ACC112 (cell line): ENCODE measurements at regions not wholly inside any gene's neighbourhood (a gene's known extent, or its start where the extent isn't known, plus 50 kb on each side); places are given as distances from the start of the nearest gene placed in this dataset.
"Not testable (repeated sequence)": the region's sequence is repeated elsewhere in the genome, so short reads cannot be mapped to it uniquely, and the experiment has no call there.

Source experiments
- H2AFZ ChIP-seq: fragments of 200-600 bp; sonication (generic); one replicate; pipeline ENCODE4 v1.6.0; 2017; ENCODE audit warnings: antibody characterized with exemption, low read length; ENCODE audit not compliant: unreplicated experiment
- H3K27ac ChIP-seq: fragments of 200-600 bp; sonication (generic); 2 replicates; pipeline ENCODE4 v1.5.1; 2014; ENCODE audit warnings: low read depth, mild to moderate bottlenecking, antibody characterized with exemption, low read length, moderate library complexity
- H3K27me3 ChIP-seq: fragments of 200-600 bp; sonication (generic); 2 replicates; pipeline ENCODE4 v1.6.1; 2014; ENCODE audit warnings: mild to moderate bottlenecking, antibody characterized with exemption, low read length, moderate library complexity, mixed read lengths; ENCODE audit not compliant: insufficient read depth
- H3K36me3 ChIP-seq: fragments of 200-600 bp; sonication (generic); 2 replicates; pipeline ENCODE4 v1.6.1; 2016; ENCODE audit warnings: mild to moderate bottlenecking, antibody characterized with exemption, low read length, moderate library complexity, mixed read lengths; ENCODE audit not compliant: insufficient read depth
- H3K4me1 ChIP-seq: fragments of 200-600 bp; sonication (generic); one replicate; pipeline ENCODE4 v1.6.1; 2016; ENCODE audit warnings: low read length, mixed read lengths; ENCODE audit not compliant: insufficient read depth, unreplicated experiment, control insufficient read depth
- H3K4me3 ChIP-seq: fragments of 200-600 bp; sonication (generic); 2 replicates; pipeline ENCODE4 v1.5.1; 2014; ENCODE audit warnings: mild to moderate bottlenecking, low read depth, low read length
- H3K79me2 ChIP-seq: fragments of 200-600 bp; sonication (generic); one replicate; pipeline ENCODE4 v1.6.0; 2016; ENCODE audit warnings: low read length; ENCODE audit not compliant: control insufficient read depth, unreplicated experiment, insufficient read depth

- H3K36me3 ChIP-seq, H3K4me3 ChIP-seq, H3K27me3 ChIP-seq, H3K79me2 ChIP-seq, H2AFZ ChIP-seq, H3K27ac ChIP-seq, H3K4me1 ChIP-seq: not testable (repeated sequence)
Measured at GRCh38 chr9:105022545-105022944, 94.6 kb upstream of the ABCA1 start.

- no peaks in the 10 kb centered on the region for H3K79me2 ChIP-seq
- no peak overlapping the region for H3K27ac ChIP-seq
- no peaks in the 10 kb centered on the region for H3K27me3 ChIP-seq
- no peak overlapping the region for H2AFZ ChIP-seq
- H3K4me3 ChIP-seq = no peak overlapping the region
- peaks cover 2% of the 10 kb centered on the region for H3K4me1 ChIP-seq
- H3K36me3 ChIP-seq = no peaks in the 10 kb centered on the region
Measured at GRCh38 chr9:105023788-105024187, 95.8 kb upstream of the ABCA1 start.

GRCh38 chr9:105024529-105024928, 96.6 kb upstream of the ABCA1 start:
- no peaks in the 10 kb centered on the region for H3K27me3 ChIP-seq

GRCh38 chr9:105026451-105026850, 98.5 kb upstream of the ABCA1 start:
- H3K79me2 ChIP-seq = no peaks in the 10 kb centered on the region
- H3K4me3 ChIP-seq = no peak overlapping the region
- H3K27ac ChIP-seq = no peak overlapping the region
- peaks cover 2% of the 10 kb centered on the region for H3K4me1 ChIP-seq
- no peak overlapping the region for H2AFZ ChIP-seq
- no peaks in the 10 kb centered on the region for H3K36me3 ChIP-seq
- H3K27me3 ChIP-seq = no peaks in the 10 kb centered on the region

More at GRCh38 chr9:105024529-105024928, 96.6 kb upstream of the ABCA1 start:
- Histone ChIP-seq H2AFZ (no peak overlapping the region), H3K4me3 (no peak overlapping the region), H3K4me1 (peaks cover 2% of the 10 kb centered on the region), H3K27ac (no peak overlapping the region), H3K79me2 (no peaks in the 10 kb centered on the region), H3K36me3 (no peaks in the 10 kb centered on the region)

- no peak overlapping the region for H2AFZ ChIP-seq
- H3K4me1 ChIP-seq = peaks cover 2% of the 10 kb centered on the region
- no peaks in the 10 kb centered on the region for H3K79me2 ChIP-seq
Measured at GRCh38 chr9:105027084-105027483, 99.1 kb upstream of the ABCA1 start.

GRCh38 chr9:105030285-105030684, 102.3 kb upstream of the ABCA1 start:
- Histone ChIP-seq H3K27ac (no peak overlapping the region), H3K27me3 (no peaks in the 10 kb centered on the region), H3K4me3 (no peak overlapping the region), H3K36me3 (no peaks in the 10 kb centered on the region), H2AFZ (no peak overlapping the region), H3K4me1 (peaks cover 2% of the 10 kb centered on the region), H3K79me2 (no peaks in the 10 kb centered on the region)

More at GRCh38 chr9:105027084-105027483, 99.1 kb upstream of the ABCA1 start:
- Histone ChIP-seq H3K36me3 (no peaks in the 10 kb centered on the region), H3K27ac (no peak overlapping the region), H3K4me3 (no peak overlapping the region), H3K27me3 (no peaks in the 10 kb centered on the region)

- Histone ChIP-seq H3K4me1 (peaks cover 10% of the 10 kb centered on the region), H3K27me3 (no peaks in the 10 kb centered on the region), H2AFZ (no peak overlapping the region), H3K36me3 (no peaks in the 10 kb centered on the region), H3K27ac (no peak overlapping the region), H3K4me3 (no peak overlapping the region), H3K79me2 (no peaks in the 10 kb centered on the region)
Measured at GRCh38 chr9:105037139-105037538, 109.2 kb upstream of the ABCA1 start.

GRCh38 chr9:105038051-105038450, 110.1 kb upstream of the ABCA1 start:
- no peaks in the 10 kb centered on the region for H3K27me3 ChIP-seq
- H3K4me1 ChIP-seq = peaks cover 10% of the 10 kb centered on the region
- no peaks in the 10 kb centered on the region for H3K79me2 ChIP-seq
- no peak overlapping the region for H3K4me3 ChIP-seq
- no peak overlapping the region for H3K27ac ChIP-seq
- no peaks in the 10 kb centered on the region for H3K36me3 ChIP-seq
- H2AFZ ChIP-seq = peak overlapping the region; percentile 57

GRCh38 chr9:105039175-105039799, 111.3 kb upstream of the ABCA1 start:
- H3K27me3 ChIP-seq = no peaks in the 10 kb centered on the region
- no peaks in the 10 kb centered on the region for H3K79me2 ChIP-seq
- H2AFZ ChIP-seq = no peak overlapping the region

GRCh38 chr9:105043370-105043936, 115.5 kb upstream of the ABCA1 start:
- Histone ChIP-seq H3K27ac (no peak overlapping the region), H2AFZ (no peak overlapping the region), H3K4me3 (no peak overlapping the region), H3K79me2 (no peaks in the 10 kb centered on the region), H3K27me3 (no peaks in the 10 kb centered on the region), H3K4me1 (peaks cover 2% of the 10 kb centered on the region), H3K36me3 (no peaks in the 10 kb centered on the region)

More at GRCh38 chr9:105039175-105039799, 111.3 kb upstream of the ABCA1 start:
- H3K27ac ChIP-seq = no peak overlapping the region
- no peak overlapping the region for H3K4me3 ChIP-seq
- no peaks in the 10 kb centered on the region for H3K36me3 ChIP-seq
- peaks cover 10% of the 10 kb centered on the region for H3K4me1 ChIP-seq

- Histone ChIP-seq H3K4me3 (no peak overlapping the region), H3K4me1 (no peaks in the 10 kb centered on the region), H3K36me3 (no peaks in the 10 kb centered on the region)
Measured at GRCh38 chr9:105044518-105044917, 116.6 kb upstream of the ABCA1 start.

More at GRCh38 chr9:105044518-105044917, 116.6 kb upstream of the ABCA1 start:
- Histone ChIP-seq H2AFZ (no peak overlapping the region), H3K27ac (no peak overlapping the region), H3K27me3 (no peaks in the 10 kb centered on the region), H3K79me2 (no peaks in the 10 kb centered on the region)
